MM.1S (cell line): ENCODE measurements at regions not wholly inside any gene's neighbourhood (a gene's known extent, or its start where the extent isn't known, plus 50 kb on each side); places are given as distances from the start of the nearest gene placed in this dataset.

Experiments
- EZH2 ChIP-seq: fragments of 300-600 bp; sonication (generic); optimal IDR thresholded peaks from 2 replicates; pipeline ENCODE3; 2017; ENCODE audit warnings: low read depth, mild to moderate bottlenecking, antibody characterized with exemption, low read length, mixed read lengths
- EZH2phosphoT487 ChIP-seq: fragments of 300-600 bp; sonication (generic); IDR thresholded peaks from 2 replicates; pipeline ENCODE4 v1.6.1; 2018; ENCODE audit warnings: antibody characterized with exemption, low read length
- TF ChIP-seq, protein P1 (sequence below): fragments of 300-600 bp; sonication (generic); IDR thresholded peaks from 2 replicates; pipeline ENCODE4 v1.5.1; 2016; ENCODE audit warnings: antibody characterized with exemption, low read length, mixed read lengths

DNA sequence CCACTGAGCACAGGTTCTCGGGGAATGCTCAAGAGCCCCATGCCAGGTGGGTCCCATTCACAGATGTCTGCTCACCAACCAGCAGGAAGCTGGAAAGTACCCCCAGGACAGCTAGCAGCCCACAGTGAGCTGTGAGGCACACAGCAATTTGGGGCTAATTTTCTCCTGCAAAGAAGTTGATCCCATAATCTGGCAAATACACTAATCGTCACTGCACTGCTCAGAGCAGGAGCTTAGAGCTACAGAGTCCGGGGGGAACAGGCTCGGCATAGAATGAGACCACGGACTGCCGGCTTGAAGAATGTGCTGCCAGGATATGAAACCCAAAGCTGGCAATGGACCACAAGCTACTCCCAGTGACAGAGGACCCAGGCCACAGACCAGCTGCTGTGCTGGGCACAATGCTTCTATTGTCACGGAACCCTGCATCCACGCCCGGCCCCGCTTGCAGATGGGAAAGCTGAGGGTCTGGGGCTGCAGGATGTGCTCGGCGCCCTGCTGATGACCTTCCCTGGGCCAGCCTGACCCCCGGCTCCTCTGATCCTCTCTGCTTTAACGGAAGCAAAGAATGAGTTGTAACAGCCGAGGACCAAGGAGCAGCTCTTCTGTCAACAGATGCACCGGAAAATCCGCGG, 239.7 kb downstream of the CTTN start:
- TF ChIP-seq, protein P1, sequence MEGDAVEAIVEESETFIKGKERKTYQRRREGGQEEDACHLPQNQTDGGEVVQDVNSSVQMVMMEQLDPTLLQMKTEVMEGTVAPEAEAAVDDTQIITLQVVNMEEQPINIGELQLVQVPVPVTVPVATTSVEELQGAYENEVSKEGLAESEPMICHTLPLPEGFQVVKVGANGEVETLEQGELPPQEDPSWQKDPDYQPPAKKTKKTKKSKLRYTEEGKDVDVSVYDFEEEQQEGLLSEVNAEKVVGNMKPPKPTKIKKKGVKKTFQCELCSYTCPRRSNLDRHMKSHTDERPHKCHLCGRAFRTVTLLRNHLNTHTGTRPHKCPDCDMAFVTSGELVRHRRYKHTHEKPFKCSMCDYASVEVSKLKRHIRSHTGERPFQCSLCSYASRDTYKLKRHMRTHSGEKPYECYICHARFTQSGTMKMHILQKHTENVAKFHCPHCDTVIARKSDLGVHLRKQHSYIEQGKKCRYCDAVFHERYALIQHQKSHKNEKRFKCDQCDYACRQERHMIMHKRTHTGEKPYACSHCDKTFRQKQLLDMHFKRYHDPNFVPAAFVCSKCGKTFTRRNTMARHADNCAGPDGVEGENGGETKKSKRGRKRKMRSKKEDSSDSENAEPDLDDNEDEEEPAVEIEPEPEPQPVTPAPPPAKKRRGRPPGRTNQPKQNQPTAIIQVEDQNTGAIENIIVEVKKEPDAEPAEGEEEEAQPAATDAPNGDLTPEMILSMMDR: no peak
- no peak for TF ChIP-seq EZH2phosphoT487
- TF ChIP-seq EZH2: no peak
